Osteocyte (in vitro differentiated cells): ENCODE measurements at regions not wholly inside any gene's neighbourhood (a gene's known extent, or its start where the extent isn't known, plus 50 kb on each side); places are given as distances from the start of the nearest gene placed in this dataset.

Experiments used
- DNase-seq: peaks from one replicate; pipeline ENCODE4 v3.0.0; 2021; ENCODE audit warnings: mixed read lengths; ENCODE audit not compliant: unreplicated experiment; ENCODE audit errors: extremely low spot score
- H3K27ac Mint-ChIP-seq: one replicate; pipeline ENCODE4 v1.8.0; 2021; ENCODE audit warnings: mild to moderate bottlenecking, mixed read lengths; ENCODE audit not compliant: unreplicated experiment
- H3K27me3 Mint-ChIP-seq: one replicate; pipeline ENCODE4 v1.8.0; 2021; ENCODE audit warnings: mixed read lengths; ENCODE audit not compliant: unreplicated experiment
- H3K36me3 Mint-ChIP-seq: one replicate; pipeline ENCODE4 v1.8.0; 2021; ENCODE audit warnings: mixed read lengths; ENCODE audit not compliant: unreplicated experiment
- H3K4me1 Mint-ChIP-seq: one replicate; pipeline ENCODE4 v1.8.0; 2021; ENCODE audit warnings: mixed read lengths; ENCODE audit not compliant: unreplicated experiment
- H3K4me3 Mint-ChIP-seq: one replicate; pipeline ENCODE4 v1.8.0; 2021; ENCODE audit warnings: mild to moderate bottlenecking, moderate library complexity, mixed read lengths; ENCODE audit not compliant: unreplicated experiment
- H3K9me3 Mint-ChIP-seq: one replicate; pipeline ENCODE4 v1.8.0; 2021; ENCODE audit warnings: mixed read lengths; ENCODE audit not compliant: unreplicated experiment
- TF ChIP-seq, protein P1 (sequence below): fragments of 200-600 bp; sonication (generic); IDR thresholded peaks from 2 replicates; pipeline ENCODE4 v1.5.0; 2021; ENCODE audit warnings: antibody characterized with exemption, mild to moderate bottlenecking, moderate library complexity

DNA sequence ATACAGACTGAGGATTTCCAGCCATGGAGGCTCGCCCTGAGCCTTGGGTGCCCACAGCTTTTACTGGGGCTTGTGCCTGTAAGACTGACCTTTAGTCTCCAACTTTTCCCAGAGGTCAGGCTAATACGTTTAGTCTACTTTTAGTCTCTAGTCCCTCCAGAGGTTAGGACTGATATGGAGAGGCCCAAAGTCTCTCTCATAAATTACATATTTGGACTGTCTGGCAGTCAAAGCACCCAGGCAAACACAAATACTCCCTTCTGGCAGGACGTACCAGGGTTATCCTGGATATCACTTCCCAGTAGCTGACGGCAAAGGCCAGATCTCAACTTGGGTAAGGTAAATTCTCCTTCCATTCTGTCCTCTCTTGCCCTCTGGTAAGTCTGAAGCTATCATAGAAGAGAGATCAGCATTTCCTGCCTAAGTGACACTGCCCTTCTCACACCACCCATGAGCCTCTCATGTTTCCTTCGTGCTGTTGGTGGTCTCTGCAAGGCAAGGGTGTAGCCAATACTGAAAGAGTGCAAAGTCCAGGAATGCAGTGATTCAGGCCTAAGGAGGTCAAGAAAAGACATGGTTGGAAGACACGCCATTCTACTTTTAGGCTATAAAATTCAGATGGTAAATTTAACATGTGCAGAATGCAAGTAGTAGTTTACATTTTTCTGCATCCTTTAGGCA, 69.3 kb upstream of the NEDD4L start:
- Mint-ChIP-seq H3K27ac (no peak overlapping the region), H3K27me3 (peaks cover 43% of the 10 kb centered on the region), H3K9me3 (no peaks in the 10 kb centered on the region), H3K36me3 (no peaks in the 10 kb centered on the region), H3K4me3 (no peak overlapping the region), H3K4me1 (peaks cover 5% of the 10 kb centered on the region)
- TF ChIP-seq, protein P1, sequence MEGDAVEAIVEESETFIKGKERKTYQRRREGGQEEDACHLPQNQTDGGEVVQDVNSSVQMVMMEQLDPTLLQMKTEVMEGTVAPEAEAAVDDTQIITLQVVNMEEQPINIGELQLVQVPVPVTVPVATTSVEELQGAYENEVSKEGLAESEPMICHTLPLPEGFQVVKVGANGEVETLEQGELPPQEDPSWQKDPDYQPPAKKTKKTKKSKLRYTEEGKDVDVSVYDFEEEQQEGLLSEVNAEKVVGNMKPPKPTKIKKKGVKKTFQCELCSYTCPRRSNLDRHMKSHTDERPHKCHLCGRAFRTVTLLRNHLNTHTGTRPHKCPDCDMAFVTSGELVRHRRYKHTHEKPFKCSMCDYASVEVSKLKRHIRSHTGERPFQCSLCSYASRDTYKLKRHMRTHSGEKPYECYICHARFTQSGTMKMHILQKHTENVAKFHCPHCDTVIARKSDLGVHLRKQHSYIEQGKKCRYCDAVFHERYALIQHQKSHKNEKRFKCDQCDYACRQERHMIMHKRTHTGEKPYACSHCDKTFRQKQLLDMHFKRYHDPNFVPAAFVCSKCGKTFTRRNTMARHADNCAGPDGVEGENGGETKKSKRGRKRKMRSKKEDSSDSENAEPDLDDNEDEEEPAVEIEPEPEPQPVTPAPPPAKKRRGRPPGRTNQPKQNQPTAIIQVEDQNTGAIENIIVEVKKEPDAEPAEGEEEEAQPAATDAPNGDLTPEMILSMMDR = no peak
- DNase-seq = no peak

DNA sequence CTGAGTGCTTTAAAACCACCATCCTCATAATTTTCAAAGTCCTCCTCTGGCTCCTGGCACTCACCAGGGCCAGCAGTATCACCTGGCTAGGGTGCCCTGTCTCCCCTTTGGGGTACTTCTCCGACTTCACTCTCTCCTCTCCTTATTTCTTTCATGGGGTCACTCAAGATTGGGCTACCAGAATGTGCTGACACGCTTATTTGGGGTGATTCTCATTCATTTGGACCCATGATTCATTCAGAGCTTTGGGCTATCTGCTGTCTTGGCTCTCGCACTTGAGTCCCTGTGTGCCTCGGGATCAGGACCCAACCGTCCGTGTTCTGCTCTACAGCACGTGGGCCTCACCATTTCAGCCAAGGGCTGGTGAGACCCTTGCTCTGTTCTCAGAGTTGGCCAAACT, 70.1 kb upstream of the NEDD4L start:
- Mint-ChIP-seq H3K27me3 (peaks cover 43% of the 10 kb centered on the region), H3K36me3 (no peaks in the 10 kb centered on the region), H3K27ac (no peak overlapping the region), H3K4me3 (no peak overlapping the region), H3K9me3 (no peaks in the 10 kb centered on the region), H3K4me1 (peaks cover 5% of the 10 kb centered on the region)
- DNase-seq = no peak
- TF ChIP-seq, protein P1 = no peak

DNA sequence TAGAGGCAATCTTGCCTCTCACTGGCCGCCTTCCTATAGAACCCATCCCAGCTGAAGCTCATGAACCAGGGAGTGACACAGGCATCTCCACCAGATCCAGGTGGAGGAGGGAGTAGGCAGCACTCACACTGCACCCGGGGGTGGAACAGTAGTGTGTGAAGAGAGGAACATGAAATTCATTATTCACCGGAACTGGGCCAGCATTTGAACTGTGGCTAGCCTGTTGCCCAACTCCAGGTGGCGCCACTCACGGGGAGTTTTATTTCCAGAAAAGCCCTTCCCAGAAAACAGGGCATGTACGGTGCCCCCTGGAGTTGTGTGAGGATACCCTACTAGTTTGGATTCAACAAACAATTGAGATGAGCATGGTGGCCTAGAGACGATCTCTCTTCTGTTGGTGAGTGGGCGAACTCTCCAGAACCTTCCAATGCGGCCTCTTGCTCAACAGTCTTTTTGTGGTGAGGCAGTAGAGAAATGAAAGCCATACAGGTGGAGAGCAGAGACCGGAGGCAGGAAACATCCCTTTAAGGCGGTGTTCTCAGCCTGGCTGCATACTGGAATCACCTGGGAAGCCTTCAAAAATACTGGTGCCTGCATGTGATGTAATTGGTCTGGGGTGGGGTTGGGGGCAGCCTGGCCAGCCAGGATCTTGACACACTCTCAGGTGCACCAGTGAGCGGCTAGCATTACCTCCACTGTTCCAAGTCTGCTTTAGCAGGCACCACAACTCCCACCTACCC, 73.5 kb upstream of the NEDD4L start:
- no peak overlapping the region for H3K27ac Mint-ChIP-seq

DNA sequence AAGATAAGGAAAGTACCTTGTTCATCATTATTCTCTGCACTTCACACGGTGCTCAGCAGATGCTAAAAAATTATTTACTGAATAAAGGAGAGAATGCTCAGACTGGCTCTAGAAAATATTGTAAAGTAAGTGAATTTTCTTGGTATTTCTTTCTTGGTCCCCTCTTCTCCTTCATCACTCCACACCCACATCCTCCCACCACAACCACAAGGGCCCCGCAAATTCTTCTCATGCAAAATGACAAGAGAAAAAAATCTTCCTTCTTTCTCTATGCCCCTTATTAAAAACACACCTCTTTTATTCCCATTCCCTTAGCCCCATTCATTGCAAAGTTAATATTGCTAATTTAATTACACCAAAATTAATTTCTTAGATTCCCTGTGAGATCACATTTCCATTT, 74.2 kb upstream of the NEDD4L start:
- no peak for DNase-seq
- Mint-ChIP-seq H3K4me3 (no peak overlapping the region), H3K36me3 (no peaks in the 10 kb centered on the region), H3K27ac (no peak overlapping the region), H3K9me3 (no peaks in the 10 kb centered on the region), H3K27me3 (peaks cover 41% of the 10 kb centered on the region), H3K4me1 (peaks cover 3% of the 10 kb centered on the region)
- TF ChIP-seq, protein P1 = no peak

More for the DNA sequence above, 73.5 kb upstream of the NEDD4L start:
- Mint-ChIP-seq H3K36me3 (no peaks in the 10 kb centered on the region), H3K4me3 (no peak overlapping the region), H3K9me3 (no peaks in the 10 kb centered on the region), H3K27me3 (peaks cover 39% of the 10 kb centered on the region), H3K4me1 (peaks cover 3% of the 10 kb centered on the region)
- no peak for DNase-seq
- TF ChIP-seq, protein P1 = peak; percentile 22

DNA sequence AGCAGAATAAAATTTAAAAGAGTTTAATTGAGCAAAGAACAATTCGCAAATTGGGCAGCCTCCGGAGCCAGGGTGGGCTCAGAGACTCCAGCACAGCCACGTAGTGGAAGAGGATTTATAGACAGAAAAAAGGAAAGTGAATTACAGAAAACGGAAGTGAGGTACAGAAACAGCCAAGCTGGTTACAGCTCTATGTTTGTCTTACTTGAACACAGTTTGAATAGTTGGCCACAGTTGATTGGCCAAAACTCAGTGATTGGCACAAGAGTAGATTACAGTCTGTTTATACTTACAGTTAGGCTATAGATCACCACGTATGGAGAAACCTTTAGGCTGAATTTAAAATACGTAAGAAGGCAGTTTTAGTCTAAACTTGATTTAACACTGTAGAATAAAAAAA, 78.8 kb upstream of the NEDD4L start:
- H3K36me3 Mint-ChIP-seq = no peaks in the 10 kb centered on the region
- H3K27ac Mint-ChIP-seq = no peak overlapping the region
- H3K9me3 Mint-ChIP-seq = no peaks in the 10 kb centered on the region
- H3K27me3 Mint-ChIP-seq = peaks cover 27% of the 10 kb centered on the region
- H3K4me3 Mint-ChIP-seq = no peak overlapping the region
- peaks cover 21% of the 10 kb centered on the region for H3K4me1 Mint-ChIP-seq
- DNase-seq = no peak
- TF ChIP-seq, protein P1 = no peak
